CD14-positive monocyte (primary cell): ENCODE measurements at regions not wholly inside any gene's neighbourhood (a gene's known extent, or its start where the extent isn't known, plus 50 kb on each side); places are given as distances from the start of the nearest gene placed in this dataset.

Experiments used
- DNase-seq, 3 donors: peaks; one replicate each; pipeline ENCODE4 v3.0.0-alpha.2; 2011 to 2022
- H2AFZ ChIP-seq: 2 replicates; pipeline ENCODE4 v1.6.0; 2012; ENCODE audit warnings: mild to moderate bottlenecking, low read depth, low read length, inconsistent platforms; ENCODE audit not compliant: insufficient read depth, poor library complexity, severe bottlenecking
- H3K27ac ChIP-seq, 2 donors: 1 replicate in 1 of 2; 2 replicates in 1 of 2; pipeline ENCODE4 v1.5.1; 2012 to 2013; ENCODE audit warnings: low read length in 2 of 2, control low read depth in 1 of 2, inconsistent platforms in 1 of 2, low read depth in 1 of 2, mild to moderate bottlenecking in 1 of 2
- H3K27me3 ChIP-seq, 2 donors: one replicate each; pipeline versions ENCODE4 v1.6.0 to v1.6.1; 2011 to 2013; ENCODE audit warnings: low read length in 2 of 2; ENCODE audit not compliant: control insufficient read depth in 2 of 2, insufficient read depth in 2 of 2
- H3K36me3 ChIP-seq, 2 donors: replicated peaks in 1 of 2; 1 replicate in 1 of 2; 2 replicates in 1 of 2; pipeline versions ENCODE4 v1.5.1 to v1.6.1; 2012 to 2013; ENCODE audit warnings: low read length in 2 of 2, control low read depth in 1 of 2, inconsistent platforms in 1 of 2, mild to moderate bottlenecking in 1 of 2; ENCODE audit not compliant: insufficient read depth in 2 of 2, control insufficient read depth in 1 of 2
- H3K4me1 ChIP-seq, 2 donors: 1 replicate in 1 of 2; 2 replicates in 1 of 2; pipeline versions ENCODE4 v1.5.1 to v1.6.1; 2012 to 2013; ENCODE audit warnings: low read length in 2 of 2, control low read depth in 1 of 2, inconsistent platforms in 1 of 2, mild to moderate bottlenecking in 1 of 2, moderate library complexity in 1 of 2; ENCODE audit not compliant: insufficient read depth in 2 of 2, control insufficient read depth in 1 of 2
- H3K4me2 ChIP-seq: replicated peaks from 2 replicates; pipeline ENCODE3; 2012; ENCODE audit warnings: low read length, moderate library complexity, mild to moderate bottlenecking; ENCODE audit not compliant: poor library complexity, severe bottlenecking; ENCODE audit errors: extremely low read depth
- H3K4me3 ChIP-seq, 3 experiments: fragments of 200-600 bp in 1 of 3; sonication (generic) in 1 of 3; replicated peaks in 1 of 3; 1 replicate in 2 of 3; 2 replicates in 1 of 3; pipeline ENCODE4 v1.5.1; 2011 to 2013; ENCODE audit warnings: low read length in 3 of 3, mild to moderate bottlenecking in 3 of 3, control low read depth in 2 of 3, low read depth in 2 of 3, inconsistent platforms in 1 of 3, moderate library complexity in 1 of 3
- H3K79me2 ChIP-seq: 2 replicates; pipeline ENCODE4 v1.6.0; 2012; ENCODE audit warnings: mild to moderate bottlenecking, control low read depth, inconsistent platforms, low read length, moderate library complexity; ENCODE audit not compliant: insufficient read depth
- H3K9ac ChIP-seq: 2 replicates; pipeline ENCODE4 v1.6.0; 2017; ENCODE audit warnings: low read length, mild to moderate bottlenecking; ENCODE audit not compliant: insufficient read depth, poor library complexity, severe bottlenecking
- H3K9me3 ChIP-seq, 2 donors: replicated peaks in 1 of 2; 1 replicate in 1 of 2; 2 replicates in 1 of 2; pipeline versions ENCODE4 v1.5.1 to v1.6.1; 2012 to 2013; ENCODE audit warnings: low read length in 2 of 2, control low read depth in 1 of 2; ENCODE audit not compliant: control insufficient read depth in 1 of 2, insufficient read depth in 1 of 2
- H4K20me1 ChIP-seq: 2 replicates; pipeline ENCODE4 v1.6.0; 2012; ENCODE audit warnings: mild to moderate bottlenecking, low read length, control low read depth, moderate library complexity; ENCODE audit not compliant: insufficient read depth
- H3K27ac Mint-ChIP-seq, 7 donors: one replicate each; pipeline ENCODE4 v1.8.0; 2020; ENCODE audit warnings: mild to moderate bottlenecking in 7 of 7, mixed read lengths in 7 of 7, moderate library complexity in 6 of 7, inconsistent platforms in 2 of 7
- H3K27me3 Mint-ChIP-seq, 3 donors: one replicate each; pipeline ENCODE4 v1.8.0; 2021 to 2022; ENCODE audit warnings: low read depth in 3 of 3, mild to moderate bottlenecking in 3 of 3, mixed read lengths in 3 of 3, moderate library complexity in 3 of 3, inconsistent platforms in 1 of 3
- H3K36me3 Mint-ChIP-seq, 2 donors: one replicate each; pipeline ENCODE4 v1.8.0; 2020; ENCODE audit warnings: mixed read lengths in 2 of 2, inconsistent platforms in 1 of 2, mild to moderate bottlenecking in 1 of 2
- H3K4me1 Mint-ChIP-seq: one replicate; pipeline ENCODE4 v1.8.0; 2020; ENCODE audit warnings: mild to moderate bottlenecking, mixed read lengths
- H3K4me3 Mint-ChIP-seq, 2 donors: one replicate each; pipeline ENCODE4 v1.8.0; 2020; ENCODE audit warnings: mild to moderate bottlenecking in 2 of 2, mixed read lengths in 2 of 2, moderate library complexity in 1 of 2
- H3K9me3 Mint-ChIP-seq, 7 donors: one replicate each; pipeline ENCODE4 v1.8.0; 2020 to 2022; ENCODE audit warnings: mixed read lengths in 7 of 7, mild to moderate bottlenecking in 6 of 7, moderate library complexity in 6 of 7, inconsistent platforms in 2 of 7
- CTCF ChIP-seq: fragments of 200-600 bp; IDR thresholded peaks from one replicate; pipeline ENCODE4 v1.8.0; 2022; ENCODE audit warnings: antibody characterized with exemption, mild to moderate bottlenecking
- WGBS: methylation state at CpG from one replicate; pipeline ENCODE4 v1.1.5; 2013; ENCODE audit warnings: missing lambda C conversion rate; ENCODE audit not compliant: insufficient coverage; 5-methylcytosine and 5-hydroxymethylcytosine counted together
- intact Hi-C, 2 donors: fragments of 100-400 bp; cut with micrococcal nuclease; formaldehyde crosslinking; loops; one replicate each; pipeline versions ENCODE4 v1.15.0 to v1.15.1; 2023

GRCh38 chr13:44812818-44813217 lies 176.5 kb downstream of the NUFIP1 start:
- peaks cover 2 to 11% (median 3%) of the 10 kb centered on the region in 3 donors for H3K27me3 Mint-ChIP-seq
- no peaks in the 10 kb centered on the region for H3K79me2 ChIP-seq
- no peaks in the 10 kb centered on the region for H3K9me3 Mint-ChIP-seq
- no peak overlapping the region for H3K9ac ChIP-seq
- H3K4me3 Mint-ChIP-seq = no peak overlapping the region
- TF ChIP-seq CTCF = no peak
- intact Hi-C loops = no loop called here
- H3K27ac ChIP-seq = no peak overlapping the region
- peaks cover 4% of the 10 kb centered on the region for H3K4me1 Mint-ChIP-seq
- no peaks in the 10 kb centered on the region for H3K36me3 ChIP-seq
- no peak overlapping the region for H3K4me2 ChIP-seq
- H3K27ac Mint-ChIP-seq = no peak overlapping the region
- DNase-seq = no peak
- no peaks in the 10 kb centered on the region for H3K9me3 ChIP-seq
- peaks cover 0 to 7% of the 10 kb centered on the region in 2 donors for H3K4me1 ChIP-seq
- no peaks in the 10 kb centered on the region for H3K36me3 Mint-ChIP-seq
- no peaks in the 10 kb centered on the region for H4K20me1 ChIP-seq
- H3K27me3 ChIP-seq = no peaks in the 10 kb centered on the region
- H2AFZ ChIP-seq = no peak overlapping the region
- WGBS = no CpG with 5 or more reads among the region's 3 CpGs
- H3K4me3 ChIP-seq = no peak overlapping the region

GRCh38 chr13:44810061-44810840 lies 179.0 kb downstream of the NUFIP1 start:
- Mint-ChIP-seq H3K9me3 (no peaks in the 10 kb centered on the region), H3K4me1 (peaks cover 10% of the 10 kb centered on the region), H3K27ac (no peak overlapping the region), H3K4me3 (no peak overlapping the region), H3K36me3 (no peaks in the 10 kb centered on the region), H3K27me3 (peaks cover under 1 to 6% (median 1%) of the 10 kb centered on the region in 3 donors)
- Histone ChIP-seq H3K4me1 (peaks cover 0 to 13% of the 10 kb centered on the region in 2 donors), H4K20me1 (no peaks in the 10 kb centered on the region), H3K9ac (no peak overlapping the region), H3K4me3 (no peak overlapping the region), H3K27me3 (no peaks in the 10 kb centered on the region), H2AFZ (no peak overlapping the region), H3K79me2 (no peaks in the 10 kb centered on the region), H3K27ac (no peak overlapping the region), H3K36me3 (no peaks in the 10 kb centered on the region), H3K9me3 (no peaks in the 10 kb centered on the region), H3K4me2 (no peak overlapping the region)
- 100% methylated on average over 3 of the region's 5 CpGs for WGBS
- no peak for DNase-seq
- no peak for TF ChIP-seq CTCF
- intact Hi-C loops = no loop called here
